DMS79 treated with DMSO at 0.1 percent for 48 hours (cell line): ENCODE measurements at regions not wholly inside any gene's neighbourhood (a gene's known extent, or its start where the extent isn't known, plus 50 kb on each side); places are given as distances from the start of the nearest gene placed in this dataset.
"Not testable (repeated sequence)": the region's sequence is repeated elsewhere in the genome, so short reads cannot be mapped to it uniquely, and the experiment has no call there.

Experiments
- DNase-seq: peaks from one replicate; lab custom pipeline; 2025; lab: John Stamatoyannopoulos, UW

GRCh38 chr4:177494791-177495190, 52.6 kb upstream of the AGA start:
- no peak for DNase-seq

- not testable (repeated sequence) for DNase-seq
Observed at GRCh38 chr4:177495626-177496025, 53.4 kb upstream of the AGA start.

- no peak for DNase-seq
Observed at GRCh38 chr4:177499537-177499936, 57.3 kb upstream of the AGA start.

GRCh38 chr4:177505171-177505615, 63.0 kb upstream of the AGA start:
- no peak for DNase-seq

- no peak for DNase-seq
Observed at GRCh38 chr4:177508662-177509061, 66.4 kb upstream of the AGA start.

- no peak for DNase-seq
Observed at GRCh38 chr4:177509226-177509745, 67.0 kb upstream of the AGA start.

GRCh38 chr4:177511611-177512010, 69.4 kb upstream of the AGA start:
- no peak for DNase-seq

GRCh38 chr4:177512646-177513045, 70.4 kb upstream of the AGA start:
- no peak for DNase-seq

- DNase-seq: no peak
Observed at GRCh38 chr4:177517862-177518261, 75.6 kb upstream of the AGA start.

GRCh38 chr4:177519481-177520260, 77.4 kb upstream of the AGA start:
- DNase-seq: no peak

- DNase-seq: no peak
Observed at GRCh38 chr4:177528620-177529019, 86.4 kb upstream of the AGA start.

GRCh38 chr4:177530561-177530960, 88.3 kb upstream of the AGA start:
- no peak for DNase-seq

- DNase-seq: no peak
Observed at GRCh38 chr4:177532358-177532757, 90.1 kb upstream of the AGA start.

- DNase-seq: not testable (repeated sequence)
Observed at GRCh38 chr4:177534841-177535240, 92.6 kb upstream of the AGA start.

GRCh38 chr4:177546745-177547144, 104.5 kb upstream of the AGA start:
- DNase-seq: no peak

GRCh38 chr4:177547985-177548384, 105.7 kb upstream of the AGA start:
- no peak for DNase-seq

- DNase-seq: no peak
Observed at GRCh38 chr4:177555007-177555574, 112.9 kb upstream of the AGA start.

GRCh38 chr4:177557416-177557815, 115.2 kb upstream of the AGA start:
- DNase-seq: no peak

GRCh38 chr4:177558995-177559394, 116.8 kb upstream of the AGA start:
- no peak for DNase-seq

GRCh38 chr4:177562163-177562562, 119.9 kb upstream of the AGA start:
- no peak for DNase-seq

GRCh38 chr4:177562859-177563258, 120.6 kb upstream of the AGA start:
- no peak for DNase-seq

- no peak for DNase-seq
Observed at GRCh38 chr4:177566691-177567090, 124.5 kb upstream of the AGA start.

GRCh38 chr4:177568931-177569330, 126.7 kb upstream of the AGA start:
- DNase-seq: no peak

- no peak for DNase-seq
Observed at GRCh38 chr4:177569434-177569833, 127.2 kb upstream of the AGA start.
